PC-3 (cell line): ENCODE measurements at regions not wholly inside any gene's neighbourhood (a gene's known extent, or its start where the extent isn't known, plus 50 kb on each side); places are given as distances from the start of the nearest gene placed in this dataset.

Source experiments
- ATAC-seq: fragments of 200-7000 bp; cut with Tn5 transposase; 2 replicates; pipeline ENCODE4 v1.9.1; 2020; ENCODE audit warnings: mild to moderate bottlenecking, moderate library complexity
- BruUV-seq: library from RNA; stranded (reverse); fragments of 400-500 nt; replicated peaks from 2 replicates; lab custom pipeline; 2021; lab: Mats Ljungman, UMichigan
- CTCF ChIA-PET: fragments of 300-600 bp; sonication (Branson Sonifier 250); formaldehyde crosslinking; loops from one replicate; lab custom pipeline; 2022; ENCODE audit warnings: antibody characterized with exemption; lab: Charles Lee
- POLR2A ChIA-PET: fragments of 300-600 bp; sonication (Branson Sonifier 250); formaldehyde crosslinking; loops from one replicate; lab custom pipeline; 2022; ENCODE audit warnings: antibody characterized with exemption; ENCODE audit not compliant: unreplicated experiment; lab: Charles Lee
- DNase-seq: peaks from one replicate; pipeline ENCODE4 v3.0.0-alpha.2; 2015
- H2AFZ ChIP-seq: fragments of 300-600 bp; sonication (generic); 2 replicates; pipeline ENCODE4 v1.6.0; 2016; ENCODE audit warnings: antibody characterized with exemption, low read length
- H3F3A ChIP-seq: fragments of 300-600 bp; sonication (generic); one replicate; pipeline ENCODE4 v1.6.0; 2017; ENCODE audit warnings: antibody characterized with exemption, low read length, control low read depth, mild to moderate bottlenecking; ENCODE audit not compliant: unreplicated experiment
- H3K27ac ChIP-seq: fragments of 300-600 bp; sonication (generic); 2 replicates; pipeline ENCODE4 v1.5.1; 2016; ENCODE audit warnings: mild to moderate bottlenecking, low read length
- H3K27me3 ChIP-seq: fragments of 300-600 bp; sonication (generic); 2 replicates; pipeline ENCODE4 v1.6.1; 2016; ENCODE audit warnings: low read length, mixed read lengths
- H3K36me3 ChIP-seq: fragments of 300-600 bp; sonication (generic); 2 replicates; pipeline ENCODE4 v1.6.1; 2016; ENCODE audit warnings: low read depth, mixed run types, low read length, mixed read lengths
- H3K4me1 ChIP-seq: fragments of 300-600 bp; sonication (generic); 2 replicates; pipeline ENCODE4 v1.5.1; 2016; ENCODE audit warnings: low read length; ENCODE audit not compliant: insufficient read depth
- H3K4me2 ChIP-seq: fragments of 300-600 bp; sonication (generic); 2 replicates; pipeline ENCODE4 v1.6.0; 2016; ENCODE audit warnings: low read length
- H3K4me3 ChIP-seq: fragments of 300-600 bp; sonication (generic); 2 replicates; pipeline ENCODE4 v1.5.1; 2016; ENCODE audit warnings: mild to moderate bottlenecking, low read length, mixed read lengths
- H3K79me2 ChIP-seq: fragments of 300-600 bp; sonication (generic); 2 replicates; pipeline ENCODE4 v1.6.1; 2017; ENCODE audit warnings: low read length, mixed read lengths
- H3K9ac ChIP-seq: fragments of 300-600 bp; sonication (generic); 2 replicates; pipeline ENCODE4 v1.6.0; 2016; ENCODE audit warnings: mild to moderate bottlenecking, low read length
- H3K9me2 ChIP-seq: fragments of 300-600 bp; sonication (generic); replicated peaks from 2 replicates; pipeline ENCODE4 v1.6.1; 2016; ENCODE audit warnings: mixed run types, low read length, mixed read lengths
- H3K9me3 ChIP-seq: fragments of 300-600 bp; sonication (generic); 2 replicates; pipeline ENCODE4 v1.6.1; 2016; ENCODE audit warnings: low read length, mixed read lengths
- H4K20me1 ChIP-seq: fragments of 300-600 bp; sonication (generic); 2 replicates; pipeline ENCODE4 v1.6.1; 2016; ENCODE audit warnings: low read length, mixed read lengths
- CTCF ChIP-seq: fragments of 300-600 bp; sonication (generic); conservative IDR thresholded peaks from 2 replicates; pipeline ENCODE4 v1.5.1; 2017; ENCODE audit warnings: antibody characterized with exemption, low read depth, mild to moderate bottlenecking, low read length
- EZH2 ChIP-seq: fragments of 300-600 bp; sonication (generic); IDR thresholded peaks from one replicate; pipeline ENCODE4 v1.6.1; 2017; ENCODE audit warnings: antibody characterized with exemption, mild to moderate bottlenecking, low read length; ENCODE audit not compliant: unreplicated experiment
- EZH2phosphoT487 ChIP-seq: fragments of 300-600 bp; sonication (generic); IDR thresholded peaks from 2 replicates; pipeline ENCODE4 v1.6.1; 2018; ENCODE audit warnings: mild to moderate bottlenecking, antibody characterized with exemption, low read length, borderline replicate concordance
- intact Hi-C: fragments of 100-400 bp; cut with micrococcal nuclease; formaldehyde crosslinking; loops from 2 replicates; pipeline ENCODE4 v1.9.0; 2023

GRCh38 chr9:26539867-26540493, 352.6 kb downstream of the CAAP1 start:
- intact Hi-C loops = no loop called here
- H3K79me2 ChIP-seq = no peaks in the 10 kb centered on the region
- ATAC-seq = no peak
- no peaks in the 10 kb centered on the region for H3K27me3 ChIP-seq
- no peak overlapping the region for H3K9ac ChIP-seq
- no peak overlapping the region for H3K4me3 ChIP-seq
- no peak overlapping the region for H3K4me2 ChIP-seq
- no peaks in the 10 kb centered on the region for H3K9me3 ChIP-seq
- H4K20me1 ChIP-seq = no peaks in the 10 kb centered on the region
- POLR2A ChIA-PET = no interaction called here
- BruUV-seq = no TSS peak
- H2AFZ ChIP-seq = no peak overlapping the region
- H3F3A ChIP-seq = no peaks in the 10 kb centered on the region
- no peaks in the 10 kb centered on the region for H3K4me1 ChIP-seq
- CTCF ChIA-PET = no interaction called here
- no peak for TF ChIP-seq CTCF
- TF ChIP-seq EZH2phosphoT487 = no peak
- no peak for TF ChIP-seq EZH2
- no peak overlapping the region for H3K27ac ChIP-seq
- H3K9me2 ChIP-seq = no peaks in the 10 kb centered on the region
- no peaks in the 10 kb centered on the region for H3K36me3 ChIP-seq
- no peak for DNase-seq

- intact Hi-C loops = no loop called here
- H3K79me2 ChIP-seq = no peaks in the 10 kb centered on the region
- H3F3A ChIP-seq = no peaks in the 10 kb centered on the region
- ChIA-PET POLR2A (no interaction called here), CTCF (no interaction called here)
- no peak overlapping the region for H3K4me3 ChIP-seq
- H3K9me3 ChIP-seq = no peaks in the 10 kb centered on the region
- ATAC-seq (no peak), DNase-seq (no peak)
- H2AFZ ChIP-seq = no peak overlapping the region
- no peaks in the 10 kb centered on the region for H3K4me1 ChIP-seq
- H3K9ac ChIP-seq = no peak overlapping the region
- no peaks in the 10 kb centered on the region for H3K27me3 ChIP-seq
- H4K20me1 ChIP-seq = no peaks in the 10 kb centered on the region
- BruUV-seq = no TSS peak
- no peak overlapping the region for H3K4me2 ChIP-seq
- no peaks in the 10 kb centered on the region for H3K9me2 ChIP-seq
- H3K27ac ChIP-seq = no peak overlapping the region
- no peak for TF ChIP-seq EZH2
- no peak for TF ChIP-seq CTCF
- no peak for TF ChIP-seq EZH2phosphoT487
- H3K36me3 ChIP-seq = no peaks in the 10 kb centered on the region
Measured at GRCh38 chr9:26537211-26537610, 355.4 kb downstream of the CAAP1 start.

- no peak overlapping the region for H3K9ac ChIP-seq
- DNase-seq (no peak), ATAC-seq (no peak)
- no peak overlapping the region for H2AFZ ChIP-seq
- BruUV-seq = no TSS peak
- H3K4me3 ChIP-seq = no peak overlapping the region
- no peak overlapping the region for H3K27ac ChIP-seq
- no peaks in the 10 kb centered on the region for H3K4me1 ChIP-seq
- intact Hi-C loops = no loop called here
- H3K9me2 ChIP-seq = no peaks in the 10 kb centered on the region
- CTCF ChIA-PET = no interaction called here
- no peaks in the 10 kb centered on the region for H3F3A ChIP-seq
- H3K36me3 ChIP-seq = no peaks in the 10 kb centered on the region
- POLR2A ChIA-PET = interaction anchor here (0.6 kb wide), 1 partner anchor 673 kb away, joined by 4 read pairs; no protein-coding TSS in a partner anchor
- no peaks in the 10 kb centered on the region for H3K79me2 ChIP-seq
- no peaks in the 10 kb centered on the region for H3K9me3 ChIP-seq
- no peak for TF ChIP-seq CTCF
- H3K27me3 ChIP-seq = no peaks in the 10 kb centered on the region
- no peaks in the 10 kb centered on the region for H4K20me1 ChIP-seq
- H3K4me2 ChIP-seq = no peak overlapping the region
Measured at GRCh38 chr9:26535151-26535550, 357.5 kb downstream of the CAAP1 start.
